HFFc6 (cell line): ENCODE measurements at regions not wholly inside any gene's neighbourhood (a gene's known extent, or its start where the extent isn't known, plus 50 kb on each side); places are given as distances from the start of the nearest gene placed in this dataset.
A peak's percentile ranks its signal among the peaks of the same experiment; 100 is the strongest.

Source experiments
- DNase-seq: peaks from one replicate; pipeline ENCODE4 v3.0.0-alpha.2; 2018
- H3K27ac Mint-ChIP-seq: 2 replicates; pipeline ENCODE4 v1.8.0; 2020; ENCODE audit warnings: mild to moderate bottlenecking, mixed read lengths
- H3K27me3 Mint-ChIP-seq: 2 replicates; pipeline ENCODE4 v1.8.0; 2021; ENCODE audit warnings: mild to moderate bottlenecking, moderate library complexity, mixed read lengths; ENCODE audit not compliant: insufficient read depth
- H3K36me3 Mint-ChIP-seq: 2 replicates; pipeline ENCODE4 v1.8.0; 2021; ENCODE audit warnings: low read depth, mixed read lengths
- H3K4me1 Mint-ChIP-seq: 2 replicates; pipeline ENCODE4 v1.8.0; 2020; ENCODE audit warnings: low read depth, mixed read lengths
- H3K4me3 Mint-ChIP-seq: 2 replicates; pipeline ENCODE4 v1.8.0; 2020; ENCODE audit warnings: mild to moderate bottlenecking, moderate library complexity, mixed read lengths
- H3K9me3 Mint-ChIP-seq: 2 replicates; pipeline ENCODE4 v1.8.0; 2020; ENCODE audit warnings: mild to moderate bottlenecking, mixed read lengths
- TF ChIP-seq, protein P1 (sequence below): fragments of 200-600 bp; sonication (generic); IDR thresholded peaks from 2 replicates; pipeline ENCODE4 v1.5.0; 2021; ENCODE audit warnings: antibody characterized with exemption, mild to moderate bottlenecking

DNA sequence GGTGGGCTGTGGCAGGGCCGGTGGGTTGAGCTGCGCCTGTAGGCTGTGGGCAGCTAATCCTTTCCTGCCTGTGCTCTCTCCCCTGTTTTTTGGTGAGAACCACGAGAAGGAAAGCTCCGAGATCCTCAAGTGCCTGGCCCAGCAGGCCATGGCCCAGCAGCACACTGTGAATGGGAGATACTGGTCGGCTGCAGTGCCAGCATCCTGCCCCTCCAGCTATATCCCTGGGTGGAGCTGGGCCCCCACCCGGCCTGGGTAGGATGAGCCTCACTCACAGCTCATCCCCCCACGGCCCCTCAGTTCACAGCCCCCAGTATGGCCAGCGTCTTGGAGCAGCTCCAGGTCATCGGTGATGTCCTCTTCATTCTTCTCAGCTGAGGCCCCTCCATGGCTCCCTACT lies 164.4 kb upstream of the ZNF267 start:
- H3K4me1 Mint-ChIP-seq: peaks cover 3% of the 10 kb centered on the region
- H3K27me3 Mint-ChIP-seq: peaks cover 10% of the 10 kb centered on the region; the same call in 1 of the 2 replicates
- H3K36me3 Mint-ChIP-seq: peaks cover 5% of the 10 kb centered on the region
- no peak overlapping the region for H3K27ac Mint-ChIP-seq
- no peak overlapping the region for H3K4me3 Mint-ChIP-seq
- DNase-seq: no peak
- TF ChIP-seq, protein P1, sequence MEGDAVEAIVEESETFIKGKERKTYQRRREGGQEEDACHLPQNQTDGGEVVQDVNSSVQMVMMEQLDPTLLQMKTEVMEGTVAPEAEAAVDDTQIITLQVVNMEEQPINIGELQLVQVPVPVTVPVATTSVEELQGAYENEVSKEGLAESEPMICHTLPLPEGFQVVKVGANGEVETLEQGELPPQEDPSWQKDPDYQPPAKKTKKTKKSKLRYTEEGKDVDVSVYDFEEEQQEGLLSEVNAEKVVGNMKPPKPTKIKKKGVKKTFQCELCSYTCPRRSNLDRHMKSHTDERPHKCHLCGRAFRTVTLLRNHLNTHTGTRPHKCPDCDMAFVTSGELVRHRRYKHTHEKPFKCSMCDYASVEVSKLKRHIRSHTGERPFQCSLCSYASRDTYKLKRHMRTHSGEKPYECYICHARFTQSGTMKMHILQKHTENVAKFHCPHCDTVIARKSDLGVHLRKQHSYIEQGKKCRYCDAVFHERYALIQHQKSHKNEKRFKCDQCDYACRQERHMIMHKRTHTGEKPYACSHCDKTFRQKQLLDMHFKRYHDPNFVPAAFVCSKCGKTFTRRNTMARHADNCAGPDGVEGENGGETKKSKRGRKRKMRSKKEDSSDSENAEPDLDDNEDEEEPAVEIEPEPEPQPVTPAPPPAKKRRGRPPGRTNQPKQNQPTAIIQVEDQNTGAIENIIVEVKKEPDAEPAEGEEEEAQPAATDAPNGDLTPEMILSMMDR: no peak
- H3K9me3 Mint-ChIP-seq: no peaks in the 10 kb centered on the region; the same call in 1 of the 2 replicates

DNA sequence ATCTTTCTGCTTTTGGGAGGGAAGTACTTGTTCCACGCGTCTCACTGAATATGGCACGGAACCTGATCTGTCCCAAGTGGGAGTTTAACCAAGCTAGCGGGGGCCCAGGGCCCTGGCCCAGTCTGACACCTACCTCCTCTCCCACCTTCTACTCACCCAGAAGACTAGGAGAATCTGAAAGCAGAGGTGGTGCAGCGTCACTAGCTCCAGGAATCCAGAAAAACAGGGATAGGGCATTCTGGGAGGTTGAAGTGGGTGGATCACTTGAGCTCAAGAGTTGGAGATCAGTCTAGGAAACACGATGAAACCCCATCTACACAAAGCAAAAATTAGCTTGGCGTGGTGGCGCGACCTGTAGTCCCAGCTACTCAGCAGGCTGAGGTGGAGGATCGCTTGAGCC lies 163.5 kb upstream of the ZNF267 start:
- TF ChIP-seq, protein P1: no peak
- Mint-ChIP-seq H3K27me3 (peaks cover 4% of the 10 kb centered on the region; the same call in 1 of the 2 replicates), H3K4me1 (peaks cover 13% of the 10 kb centered on the region), H3K36me3 (peaks cover 15% of the 10 kb centered on the region), H3K9me3 (no peaks in the 10 kb centered on the region; the same call in 1 of the 2 replicates), H3K4me3 (no peak overlapping the region), H3K27ac (no peak overlapping the region)
- no peak for DNase-seq

DNA sequence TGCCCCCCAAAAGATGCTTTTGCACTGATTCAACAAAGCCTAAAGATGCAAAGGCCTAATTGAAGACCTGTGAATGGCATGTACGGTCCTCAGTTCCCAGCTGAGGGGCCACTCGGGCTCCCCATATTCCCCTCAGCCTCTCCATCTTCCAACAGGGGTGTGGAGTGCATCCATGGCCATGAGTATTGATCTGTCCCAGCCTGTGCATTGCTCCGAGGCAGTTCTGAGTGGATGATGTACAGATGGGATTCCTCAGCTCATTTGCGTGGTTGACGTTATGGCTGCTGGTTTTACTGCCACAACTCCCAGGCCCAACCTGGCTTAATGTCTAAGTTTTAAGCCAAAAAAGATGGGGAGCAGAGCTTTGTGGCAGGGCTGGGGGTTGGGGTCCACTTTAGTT lies 162.7 kb upstream of the ZNF267 start:
- Mint-ChIP-seq H3K27me3 (peaks cover 3% of the 10 kb centered on the region; the same call in 1 of the 2 replicates), H3K9me3 (no peaks in the 10 kb centered on the region; the same call in 1 of the 2 replicates), H3K27ac (no peak overlapping the region), H3K4me3 (no peak overlapping the region), H3K4me1 (peaks cover 17% of the 10 kb centered on the region), H3K36me3 (peaks cover 21% of the 10 kb centered on the region)
- TF ChIP-seq, protein P1: no peak
- DNase-seq: no peak

DNA sequence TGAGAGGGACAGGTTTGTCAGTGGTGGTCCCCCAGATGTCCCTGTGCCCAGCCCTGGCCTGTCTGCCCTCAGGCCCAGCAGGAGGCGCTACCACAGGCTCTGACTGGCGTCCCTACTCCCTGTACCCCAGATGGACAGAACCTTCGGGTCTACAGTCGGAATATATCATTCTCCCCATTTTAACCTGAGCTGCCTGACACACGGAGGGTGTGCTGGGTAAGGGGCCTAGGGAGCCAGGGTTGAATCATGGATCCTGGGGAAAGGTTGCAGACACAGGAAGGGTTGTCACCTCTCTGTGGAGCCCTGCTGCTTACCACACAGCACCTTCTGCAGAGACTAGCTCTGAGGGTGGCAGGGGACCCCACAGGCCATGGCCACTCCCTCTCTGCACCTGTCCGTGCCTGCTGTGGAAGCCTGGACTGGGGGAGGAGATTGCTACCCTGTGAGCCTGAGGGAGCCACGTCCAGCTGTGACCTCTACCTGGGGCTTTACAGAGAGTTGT lies 162.2 kb upstream of the ZNF267 start:
- Mint-ChIP-seq H3K4me1 (peaks cover 17% of the 10 kb centered on the region), H3K9me3 (no peaks in the 10 kb centered on the region; the same call in 1 of the 2 replicates), H3K27me3 (peaks cover 3% of the 10 kb centered on the region; the same call in 1 of the 2 replicates), H3K27ac (no peak overlapping the region), H3K4me3 (no peak overlapping the region), H3K36me3 (peaks cover 25% of the 10 kb centered on the region)
- DNase-seq: no peak
- TF ChIP-seq, protein P1: peak; percentile 50; the same call in 1 of the 2 replicates

DNA sequence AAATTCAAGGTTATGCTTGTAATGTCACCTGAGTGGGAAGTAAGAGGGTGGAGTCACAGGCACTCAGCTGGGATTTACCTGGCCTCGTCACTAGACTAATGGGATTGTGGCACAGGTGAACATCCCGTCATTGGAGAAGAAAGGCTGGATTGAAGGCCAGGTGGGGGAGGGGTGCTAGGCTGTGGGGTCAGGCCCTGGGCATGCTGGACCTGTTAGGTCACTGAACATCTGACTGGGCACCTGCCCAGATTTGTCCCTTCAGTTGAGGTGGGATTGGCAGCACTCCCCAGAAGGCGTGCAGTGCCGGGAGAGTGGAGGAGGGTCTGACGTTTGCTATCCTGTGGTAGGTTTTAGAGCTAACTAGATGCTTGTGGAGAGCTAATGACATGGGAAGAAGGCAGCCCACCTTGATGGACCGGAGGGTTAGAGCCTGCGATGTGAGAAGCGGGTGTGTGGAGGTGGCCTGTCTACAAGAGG lies 161.5 kb upstream of the ZNF267 start:
- DNase-seq: no peak
- TF ChIP-seq, protein P1: no peak
- Mint-ChIP-seq H3K27ac (no peak overlapping the region), H3K9me3 (no peaks in the 10 kb centered on the region; the same call in 1 of the 2 replicates), H3K4me1 (peaks cover 17% of the 10 kb centered on the region), H3K4me3 (no peak overlapping the region), H3K27me3 (peaks cover 3% of the 10 kb centered on the region; the same call in 1 of the 2 replicates), H3K36me3 (peaks cover 29% of the 10 kb centered on the region)
